ENCODE measurements at regions not wholly inside any gene's neighbourhood (a gene's known extent, or its start where the extent isn't known, plus 50 kb on each side); places are given as distances from the start of the nearest gene placed in this dataset.

DNA sequence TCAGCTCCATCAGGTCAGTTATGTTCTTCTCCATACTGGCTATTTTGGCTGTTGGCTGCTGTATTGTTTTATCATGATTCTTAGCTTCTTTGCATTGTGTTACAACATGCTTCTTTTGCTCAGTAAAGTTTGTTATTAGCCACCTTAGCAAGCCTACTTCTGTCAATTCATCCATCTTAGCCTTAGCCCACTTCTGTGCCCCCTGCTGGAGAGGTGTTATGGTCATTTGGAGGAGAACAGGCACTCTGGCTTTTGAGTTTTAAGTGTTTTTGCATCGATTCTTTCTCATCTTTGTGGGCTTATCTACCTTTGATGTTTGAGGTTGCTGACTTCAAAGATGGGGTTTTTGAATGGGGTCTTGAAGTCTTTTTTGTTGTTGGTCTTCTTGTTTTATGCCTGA, 204.6 kb upstream of the FOXP2 start:
- TF ChIP-seq, protein P1, sequence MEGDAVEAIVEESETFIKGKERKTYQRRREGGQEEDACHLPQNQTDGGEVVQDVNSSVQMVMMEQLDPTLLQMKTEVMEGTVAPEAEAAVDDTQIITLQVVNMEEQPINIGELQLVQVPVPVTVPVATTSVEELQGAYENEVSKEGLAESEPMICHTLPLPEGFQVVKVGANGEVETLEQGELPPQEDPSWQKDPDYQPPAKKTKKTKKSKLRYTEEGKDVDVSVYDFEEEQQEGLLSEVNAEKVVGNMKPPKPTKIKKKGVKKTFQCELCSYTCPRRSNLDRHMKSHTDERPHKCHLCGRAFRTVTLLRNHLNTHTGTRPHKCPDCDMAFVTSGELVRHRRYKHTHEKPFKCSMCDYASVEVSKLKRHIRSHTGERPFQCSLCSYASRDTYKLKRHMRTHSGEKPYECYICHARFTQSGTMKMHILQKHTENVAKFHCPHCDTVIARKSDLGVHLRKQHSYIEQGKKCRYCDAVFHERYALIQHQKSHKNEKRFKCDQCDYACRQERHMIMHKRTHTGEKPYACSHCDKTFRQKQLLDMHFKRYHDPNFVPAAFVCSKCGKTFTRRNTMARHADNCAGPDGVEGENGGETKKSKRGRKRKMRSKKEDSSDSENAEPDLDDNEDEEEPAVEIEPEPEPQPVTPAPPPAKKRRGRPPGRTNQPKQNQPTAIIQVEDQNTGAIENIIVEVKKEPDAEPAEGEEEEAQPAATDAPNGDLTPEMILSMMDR (IDR thresholded peaks at IDR 0.05) = no peak
- no peak for TF ChIP-seq POLR2A (IDR thresholded peaks at IDR 0.05)
